Ovary (tissue), 7 donors: ENCODE measurements at regions not wholly inside any gene's neighbourhood (a gene's known extent, or its start where the extent isn't known, plus 50 kb on each side); places are given as distances from the start of the nearest gene placed in this dataset.

Experiments
- DNase-seq, 5 donors: peaks; one replicate each; pipeline ENCODE4 v3.0.0-alpha.2; 2019 to 2020
- H3K27ac ChIP-seq, 2 donors: fragments of 200-600 bp; one replicate each; pipeline versions ENCODE4 v1.5.1 to v1.8.0; 2019 to 2022
- H3K27me3 ChIP-seq: fragments of 200-600 bp; one replicate; pipeline ENCODE4 v1.8.0; 2022
- H3K36me3 ChIP-seq: fragments of 200-600 bp; sonication (generic); one replicate; pipeline ENCODE4 v1.5.1; 2019
- H3K4me1 ChIP-seq: one replicate; pipeline ENCODE4 v1.8.1; 2013; ENCODE audit warnings: mild to moderate bottlenecking, moderate library complexity; ENCODE audit not compliant: insufficient read depth
- H3K4me3 ChIP-seq: fragments of 200-600 bp; sonication (generic); one replicate; pipeline ENCODE4 v1.5.1; 2017
- H3K9me3 ChIP-seq, 2 donors: fragments of 200-600 bp in 1 of 2; sonication (generic) in 1 of 2; one replicate each; pipeline versions ENCODE4 v1.5.1 to v1.8.1; 2013 to 2019; ENCODE audit warnings: mild to moderate bottlenecking in 1 of 2, moderate library complexity in 1 of 2
- EP300 ChIP-seq: sonication (generic); formaldehyde crosslinking; IDR thresholded peaks from one replicate; pipeline ENCODE4 v1.6.1; 2017; ENCODE audit warnings: antibody characterized with exemption
- POLR2A ChIP-seq: fragments of 450-650 bp; IDR thresholded peaks from one replicate; pipeline ENCODE4 v1.6.1; 2017; ENCODE audit warnings: antibody characterized with exemption, mild to moderate bottlenecking, moderate library complexity
- WGBS, 3 donors: extraction: QIAGEN DNeasy Blood & Tissue Kit in 1 of 3; methylation state at CpG; one replicate each; pipeline versions ENCODE4 v1.1.5 to v1.1.7; 2013 to 2017; 5-methylcytosine and 5-hydroxymethylcytosine counted together
- intact Hi-C, 4 donors: fragments of 100-400 bp; cut with DNase I; formaldehyde crosslinking; loops; one replicate each; pipeline versions ENCODE4 v1.11.0 to v1.15.1; 2022 to 2023
- TF ChIP-seq, protein P1 (sequence below), 3 donors: fragments of 450-650 bp in 2 of 3; fragments of 200-600 bp in 1 of 3; IDR thresholded peaks; one replicate each; pipeline versions ENCODE4 v1.5.1 to v1.8.0; 2016 to 2022; ENCODE audit warnings: antibody characterized with exemption in 3 of 3, mild to moderate bottlenecking in 1 of 3
- donor health status: DM: no; HTN: no; CAD: no; lungs with moderate emphysema.
- donor health status: DM: no; HTN: no; CAD: no.
- donor health status: Bipolar disorder and iron deficiency.
- donor health status: DM: no; HTN: no; CAD: no.
- donor health status: DM: yes; HTN: yes; CAD: no.

DNA sequence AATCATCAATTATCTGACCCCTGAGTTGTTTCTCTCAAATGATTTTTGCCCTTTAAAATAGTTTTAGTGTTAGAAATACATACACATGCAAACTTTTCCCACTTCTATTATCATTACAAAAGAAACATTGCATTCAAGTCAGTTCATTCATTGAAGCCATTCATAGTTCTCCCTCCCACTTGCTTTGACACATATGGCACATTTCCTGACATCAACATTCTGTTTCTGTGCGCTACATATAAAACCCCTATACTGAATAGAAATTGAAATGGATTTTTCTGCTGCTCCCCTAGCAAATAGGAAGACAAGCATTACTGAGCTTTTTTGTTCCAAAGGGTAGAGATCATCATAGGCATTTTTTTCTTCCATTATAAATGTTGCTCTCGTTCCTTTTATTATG lies 497.9 kb upstream of the PCDH10 start:
- Histone ChIP-seq H3K27me3 (no peaks in the 10 kb centered on the region), H3K4me1 (no peaks in the 10 kb centered on the region), H3K4me3 (no peak overlapping the region), H3K36me3 (no peaks in the 10 kb centered on the region), H3K27ac (no peak overlapping the region), H3K9me3 (no peaks in the 10 kb centered on the region)
- DNase-seq, result no peak
- intact Hi-C loops, result no loop called here
- TF ChIP-seq, protein P1, sequence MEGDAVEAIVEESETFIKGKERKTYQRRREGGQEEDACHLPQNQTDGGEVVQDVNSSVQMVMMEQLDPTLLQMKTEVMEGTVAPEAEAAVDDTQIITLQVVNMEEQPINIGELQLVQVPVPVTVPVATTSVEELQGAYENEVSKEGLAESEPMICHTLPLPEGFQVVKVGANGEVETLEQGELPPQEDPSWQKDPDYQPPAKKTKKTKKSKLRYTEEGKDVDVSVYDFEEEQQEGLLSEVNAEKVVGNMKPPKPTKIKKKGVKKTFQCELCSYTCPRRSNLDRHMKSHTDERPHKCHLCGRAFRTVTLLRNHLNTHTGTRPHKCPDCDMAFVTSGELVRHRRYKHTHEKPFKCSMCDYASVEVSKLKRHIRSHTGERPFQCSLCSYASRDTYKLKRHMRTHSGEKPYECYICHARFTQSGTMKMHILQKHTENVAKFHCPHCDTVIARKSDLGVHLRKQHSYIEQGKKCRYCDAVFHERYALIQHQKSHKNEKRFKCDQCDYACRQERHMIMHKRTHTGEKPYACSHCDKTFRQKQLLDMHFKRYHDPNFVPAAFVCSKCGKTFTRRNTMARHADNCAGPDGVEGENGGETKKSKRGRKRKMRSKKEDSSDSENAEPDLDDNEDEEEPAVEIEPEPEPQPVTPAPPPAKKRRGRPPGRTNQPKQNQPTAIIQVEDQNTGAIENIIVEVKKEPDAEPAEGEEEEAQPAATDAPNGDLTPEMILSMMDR (IDR thresholded peaks at IDR 0.05), result no peak
- no peak for TF ChIP-seq EP300
- no peak for TF ChIP-seq POLR2A
- 54 to 87% (median 70%) methylated on average over 2 of the region's 2 CpGs for WGBS, 3 donors

DNA sequence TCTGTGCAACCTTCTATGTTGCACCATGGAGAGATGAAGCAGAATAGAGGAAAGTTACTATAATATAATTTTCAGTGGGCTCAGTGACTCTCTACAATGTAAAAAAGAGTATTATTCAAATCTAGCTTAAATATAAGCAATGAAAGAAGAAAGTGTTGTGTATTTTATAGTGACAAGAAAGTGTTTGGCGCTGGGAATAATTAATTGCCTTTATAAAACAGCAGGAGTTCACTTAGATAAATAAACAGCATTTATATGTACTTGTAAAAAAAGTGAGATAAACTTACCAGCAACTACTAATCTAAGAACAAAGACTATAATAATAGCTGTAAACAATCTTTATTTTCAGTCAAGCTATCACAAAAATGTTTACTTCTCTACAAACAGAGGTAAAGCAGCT lies 488.9 kb upstream of the PCDH10 start:
- Histone ChIP-seq H3K9me3 (no peaks in the 10 kb centered on the region), H3K27ac (no peak overlapping the region), H3K36me3 (no peaks in the 10 kb centered on the region), H3K4me3 (no peak overlapping the region), H3K27me3 (no peaks in the 10 kb centered on the region), H3K4me1 (no peaks in the 10 kb centered on the region)
- WGBS, 3 donors, result 21 to 32% (median 24%) methylated on average over 1 of the region's 1 CpG
- intact Hi-C loops, result no loop called here
- no peak for TF ChIP-seq EP300
- DNase-seq, result no peak

DNA sequence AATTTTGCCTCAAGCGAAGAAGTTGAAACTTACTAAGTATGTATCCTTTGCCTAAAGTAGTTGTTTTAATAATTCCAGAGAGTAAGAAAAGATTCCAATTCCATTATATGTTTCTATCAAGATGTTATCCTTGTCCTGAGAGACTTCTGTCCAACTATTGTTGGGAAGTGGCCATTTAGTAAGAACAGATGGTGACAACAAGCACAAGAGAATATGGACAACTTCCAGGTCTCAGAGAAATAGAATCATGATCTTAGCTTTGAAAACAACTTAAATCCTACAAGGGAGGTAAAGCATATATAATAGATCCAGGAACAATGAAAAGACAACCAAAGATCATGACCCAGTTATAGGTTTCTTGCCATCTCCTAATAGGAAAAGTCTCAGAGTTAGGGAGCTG lies 486.6 kb upstream of the PCDH10 start:
- Histone ChIP-seq H3K27me3 (no peaks in the 10 kb centered on the region), H3K9me3 (no peaks in the 10 kb centered on the region), H3K27ac (no peak overlapping the region), H3K36me3 (no peaks in the 10 kb centered on the region), H3K4me1 (no peaks in the 10 kb centered on the region), H3K4me3 (no peak overlapping the region)
- 86 to 94% (median 92%) methylated on average over 1 of the region's 1 CpG for WGBS, 3 donors
- DNase-seq, result no peak
- intact Hi-C loops, result no loop called here
- TF ChIP-seq, protein P1 (IDR thresholded peaks at IDR 0.05), result no peak
- no peak for TF ChIP-seq POLR2A
- no peak for TF ChIP-seq EP300

DNA sequence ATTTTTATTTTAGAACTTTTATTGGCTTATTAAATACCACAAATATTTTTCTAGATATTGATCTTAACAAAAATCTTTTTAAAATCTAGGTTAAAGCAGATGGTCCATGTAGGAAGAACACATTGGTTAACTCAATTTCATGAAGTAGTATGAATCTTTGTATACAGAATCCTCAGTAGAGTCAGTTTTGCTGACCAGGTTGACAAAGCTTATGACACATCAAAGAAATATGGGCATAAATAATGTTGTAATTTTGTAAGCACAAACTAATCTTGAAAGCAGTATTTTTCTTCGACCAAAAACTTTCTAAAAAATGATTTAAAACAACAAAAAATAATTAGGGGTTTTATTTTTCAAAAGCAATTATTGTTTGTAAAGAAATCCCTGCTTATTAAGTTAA lies 479.3 kb upstream of the PCDH10 start:
- no peak overlapping the region for H3K4me3 ChIP-seq
- intact Hi-C loops, result no loop called here
- TF ChIP-seq, protein P1 (IDR thresholded peaks at IDR 0.05), result no peak
- TF ChIP-seq POLR2A, result no peak
- TF ChIP-seq EP300, result no peak
- H3K27ac ChIP-seq, result no peak overlapping the region
- no peaks in the 10 kb centered on the region for H3K4me1 ChIP-seq
- no peaks in the 10 kb centered on the region for H3K27me3 ChIP-seq
- 0 to 5% (median 2%) methylated on average over 1 of the region's 1 CpG for WGBS, 3 donors
- H3K36me3 ChIP-seq, result no peaks in the 10 kb centered on the region
- H3K9me3 ChIP-seq, result no peaks in the 10 kb centered on the region
- DNase-seq, result no peak

DNA sequence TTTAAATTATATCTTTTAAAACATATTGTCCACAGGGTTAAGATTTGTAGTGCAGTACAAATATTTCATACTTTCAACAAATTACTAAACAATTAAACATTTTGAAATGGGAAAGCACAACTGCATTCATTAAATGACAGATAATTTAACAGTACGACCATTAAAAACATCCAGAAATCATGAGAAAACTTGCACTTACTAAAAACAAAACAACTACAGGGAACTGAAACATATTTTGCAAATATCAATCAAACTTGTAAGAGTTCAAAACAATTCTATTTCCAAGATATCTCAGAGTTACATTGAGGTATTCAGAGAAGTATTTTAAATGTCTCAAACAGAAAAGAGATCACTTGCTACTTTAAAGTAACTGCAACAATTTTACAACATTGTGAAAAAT lies 478.5 kb upstream of the PCDH10 start:
- intact Hi-C loops, result no loop called here
- no peaks in the 10 kb centered on the region for H3K9me3 ChIP-seq
- DNase-seq, result no peak
- no peaks in the 10 kb centered on the region for H3K27me3 ChIP-seq
- H3K36me3 ChIP-seq, result no peaks in the 10 kb centered on the region
- no peak overlapping the region for H3K27ac ChIP-seq
- H3K4me1 ChIP-seq, result no peaks in the 10 kb centered on the region
- H3K4me3 ChIP-seq, result no peak overlapping the region
- WGBS, 3 donors, result 17 to 37% (median 25%) methylated on average over 1 of the region's 1 CpG
- TF ChIP-seq POLR2A, result no peak
- TF ChIP-seq EP300, result no peak
- TF ChIP-seq, protein P1 (IDR thresholded peaks at IDR 0.05), result no peak
